Neural cell (in vitro differentiated cells): ENCODE measurements at regions not wholly inside any gene's neighbourhood (a gene's known extent, or its start where the extent isn't known, plus 50 kb on each side); places are given as distances from the start of the nearest gene placed in this dataset.

Experiments used
- CTCF ChIP-seq: fragments of 450-650 bp; IDR thresholded peaks from 2 replicates; pipeline ENCODE4 v1.5.1; 2014; ENCODE audit warnings: antibody characterized with exemption, mild to moderate bottlenecking, moderate library complexity; ENCODE audit not compliant: poor library complexity, severe bottlenecking
- EP300 ChIP-seq: fragments of 450-650 bp; conservative IDR thresholded peaks from 2 replicates; pipeline ENCODE4 v1.6.1; 2014; ENCODE audit warnings: antibody characterized with exemption, mild to moderate bottlenecking, moderate library complexity; ENCODE audit not compliant: poor library complexity, severe bottlenecking
- RAD21 ChIP-seq: fragments of 450-650 bp; conservative IDR thresholded peaks from 2 replicates; pipeline ENCODE4 v1.6.1; 2014; ENCODE audit warnings: antibody characterized with exemption, mild to moderate bottlenecking, moderate library complexity

GRCh38 chr16:79847101-79847500, 246.6 kb upstream of the MAF start:
- TF ChIP-seq RAD21 (no peak), CTCF (no peak), EP300 (no peak)
